GM21360 (cell line): ENCODE measurements at regions not wholly inside any gene's neighbourhood (a gene's known extent, or its start where the extent isn't known, plus 50 kb on each side); places are given as distances from the start of the nearest gene placed in this dataset.
"Not testable (repeated sequence)": the region's sequence is repeated elsewhere in the genome, so short reads cannot be mapped to it uniquely, and the experiment has no call there.

ENCODE experiments used
- ATAC-seq: cut with Tn5 transposase; IDR thresholded peaks from one replicate; pipeline ENCODE4 v1.9.1; 2021; ENCODE audit warnings: mild to moderate bottlenecking, moderate library complexity; ENCODE audit not compliant: unreplicated experiment

DNA sequence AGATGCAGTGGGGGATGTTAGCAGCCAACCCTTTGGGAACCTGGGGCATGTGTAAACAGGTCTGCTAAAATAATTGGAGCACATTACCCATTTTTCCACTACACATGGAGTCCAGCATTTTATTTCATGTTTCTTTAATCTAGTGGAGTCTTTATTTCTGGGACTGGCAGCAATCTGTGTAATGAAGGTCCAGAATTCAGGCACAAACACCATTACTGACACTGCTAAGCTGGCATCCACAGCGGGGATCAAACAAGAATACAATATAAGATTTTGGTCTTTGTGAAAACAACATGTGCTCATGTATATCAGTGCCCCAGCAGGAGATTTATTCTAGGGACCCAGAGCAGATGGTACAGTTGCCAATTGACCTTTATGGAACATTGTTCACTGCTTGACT is 1587.0 kb upstream of the PRR20A start:
- no peak for ATAC-seq

DNA sequence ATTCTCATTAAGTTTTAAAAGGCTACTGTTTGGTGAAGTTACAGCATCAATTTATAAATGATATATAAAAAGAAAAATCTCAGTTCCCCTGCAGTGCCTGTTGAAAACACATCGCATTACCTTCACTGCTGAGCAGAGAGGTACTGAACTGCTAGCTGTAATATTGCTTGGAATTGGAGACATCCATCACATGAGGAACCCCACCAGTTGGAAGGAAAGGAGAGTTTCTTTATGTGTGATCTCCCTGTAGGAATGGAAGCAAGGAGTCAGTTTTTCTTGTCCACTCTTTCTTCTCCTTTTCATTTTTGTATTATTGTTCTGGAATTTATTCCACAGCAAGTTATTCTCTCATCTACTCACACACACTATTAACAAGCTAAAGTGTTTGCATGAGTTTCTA is 1586.0 kb upstream of the PRR20A start:
- ATAC-seq = no peak

DNA sequence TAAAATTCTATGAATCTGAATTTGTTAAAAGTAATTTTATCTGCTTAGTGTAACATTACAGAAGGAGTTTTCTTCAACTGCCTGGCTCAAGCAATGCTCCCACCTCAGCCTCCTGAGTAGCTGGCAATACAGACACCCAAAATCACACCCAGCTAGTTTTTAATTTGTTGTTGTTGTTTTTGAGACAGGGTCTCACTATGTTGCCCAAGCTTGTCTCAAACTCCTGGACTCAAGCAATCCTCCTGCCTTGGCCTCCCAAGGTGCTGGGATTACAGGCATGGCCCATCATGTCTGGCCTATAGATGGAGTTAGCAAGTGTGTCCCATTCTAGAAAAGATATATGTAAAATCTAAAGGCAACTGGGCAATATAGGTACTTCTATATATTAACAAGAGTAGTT is 1580.4 kb upstream of the PRR20A start:
- ATAC-seq = no peak

DNA sequence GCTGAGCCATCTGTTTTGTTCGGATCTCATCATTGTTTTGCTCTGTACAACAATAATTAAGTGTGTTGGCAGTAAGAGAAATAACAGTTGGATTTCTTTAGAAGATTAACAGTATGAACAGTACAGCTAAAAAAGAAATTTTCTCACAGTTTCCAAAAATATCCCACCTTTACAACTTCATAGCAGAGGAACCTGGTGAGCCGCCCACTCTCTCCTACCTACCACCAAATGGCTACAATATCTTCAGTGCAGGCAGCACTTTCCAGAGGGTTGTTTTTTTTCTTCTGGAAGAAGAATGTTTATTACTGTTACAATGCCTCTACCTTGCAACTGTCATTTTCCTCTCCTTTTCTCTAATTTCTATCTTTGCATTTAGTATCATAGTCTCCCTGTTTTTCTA is 1577.5 kb upstream of the PRR20A start:
- ATAC-seq = no peak

DNA sequence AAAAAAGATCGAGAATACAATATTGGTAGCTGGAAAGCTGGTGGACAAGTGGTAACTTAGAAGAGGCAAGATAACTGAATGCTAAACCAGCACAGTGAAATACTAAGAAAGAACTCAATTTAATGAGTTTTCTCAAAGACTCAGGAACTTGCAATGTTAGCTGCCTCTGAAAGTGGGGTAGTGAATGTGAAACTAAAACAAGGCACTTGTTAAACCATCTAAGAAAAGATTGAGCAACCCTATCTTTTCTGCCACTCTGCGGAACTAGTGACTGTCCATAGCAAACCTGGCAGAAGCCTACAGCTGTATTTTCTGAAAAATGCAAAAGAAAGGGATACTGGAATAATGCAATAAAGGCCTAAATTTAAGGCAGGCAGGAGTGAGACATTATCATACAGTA is 1574.4 kb upstream of the PRR20A start:
- no peak for ATAC-seq

DNA sequence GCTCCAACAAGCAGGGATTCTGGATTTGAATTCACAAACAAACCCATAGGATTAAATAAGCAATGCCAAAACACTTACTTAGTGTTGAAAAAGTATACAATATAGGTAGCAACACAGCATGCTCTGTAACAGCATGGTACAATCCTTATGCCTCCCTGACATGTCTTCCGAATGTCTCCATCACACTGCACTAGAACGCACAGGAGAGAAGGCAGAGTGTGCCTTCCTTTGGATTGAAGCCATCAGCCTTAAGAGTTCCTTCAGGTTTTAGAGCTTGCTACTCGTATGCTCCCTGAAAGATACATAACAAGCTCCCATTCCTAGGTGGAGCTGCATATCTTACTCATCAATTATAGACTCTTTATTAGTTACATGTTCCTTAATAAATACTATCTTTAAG is 1573.9 kb upstream of the PRR20A start:
- no peak for ATAC-seq

DNA sequence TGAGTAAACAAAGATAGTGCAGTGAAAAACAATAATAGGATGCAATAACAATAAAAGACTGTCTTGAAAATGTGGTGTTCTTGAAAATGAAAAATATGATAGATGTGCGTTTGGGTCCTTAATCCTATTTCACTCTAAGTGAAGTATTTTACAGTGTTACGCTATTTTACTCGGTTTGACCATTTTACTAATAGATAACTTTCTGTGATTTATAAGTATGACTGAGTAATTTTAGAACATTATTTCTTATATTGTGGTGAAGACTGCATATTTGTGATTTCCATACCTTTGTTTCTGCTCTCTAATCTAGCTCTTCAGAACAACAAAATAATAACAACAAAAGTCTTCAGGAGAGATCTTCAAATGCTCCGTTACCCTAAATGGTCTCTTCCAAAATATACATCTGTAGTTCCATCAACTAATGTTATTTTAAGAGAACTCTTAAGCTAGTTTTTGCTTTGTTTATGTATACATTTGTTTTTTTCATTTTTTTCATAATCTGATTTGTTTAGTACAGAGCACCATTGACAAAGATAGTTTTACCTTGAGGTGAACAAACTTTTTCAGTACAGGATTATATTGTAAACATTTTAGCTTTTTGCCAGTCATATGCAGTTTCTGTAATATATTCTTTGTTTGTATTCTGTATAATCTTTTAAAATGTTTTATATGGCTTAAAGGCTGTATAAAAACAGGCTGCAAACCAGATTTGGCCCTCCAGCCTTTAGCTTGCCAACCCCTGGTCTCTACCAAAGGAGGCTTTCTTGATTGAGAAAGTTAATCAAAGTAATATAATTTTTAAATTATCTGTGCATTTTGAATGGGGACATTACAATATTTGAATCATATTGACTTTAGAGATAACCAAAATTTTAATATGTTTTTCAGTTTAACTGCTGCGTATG is 1572.7 kb upstream of the PRR20A start:
- no peak for ATAC-seq

DNA sequence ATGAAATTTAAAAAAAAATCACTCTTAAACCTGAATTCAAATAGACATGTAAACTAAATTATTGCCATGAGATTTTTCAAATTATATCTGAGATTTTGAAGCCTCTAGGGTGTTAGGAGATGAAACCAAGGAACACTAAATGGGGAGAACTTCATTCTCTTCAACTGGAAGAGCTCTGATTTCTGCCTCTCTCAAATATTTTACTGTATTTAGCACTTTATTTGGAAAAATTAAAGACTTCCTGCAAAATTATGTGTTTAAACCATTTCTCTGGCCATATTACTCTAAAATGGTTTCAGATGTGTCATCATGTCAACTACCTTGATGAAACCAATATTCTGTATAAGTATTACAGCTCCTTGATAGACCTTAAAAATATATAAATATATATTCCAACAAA is 1571.6 kb upstream of the PRR20A start:
- no peak for ATAC-seq

DNA sequence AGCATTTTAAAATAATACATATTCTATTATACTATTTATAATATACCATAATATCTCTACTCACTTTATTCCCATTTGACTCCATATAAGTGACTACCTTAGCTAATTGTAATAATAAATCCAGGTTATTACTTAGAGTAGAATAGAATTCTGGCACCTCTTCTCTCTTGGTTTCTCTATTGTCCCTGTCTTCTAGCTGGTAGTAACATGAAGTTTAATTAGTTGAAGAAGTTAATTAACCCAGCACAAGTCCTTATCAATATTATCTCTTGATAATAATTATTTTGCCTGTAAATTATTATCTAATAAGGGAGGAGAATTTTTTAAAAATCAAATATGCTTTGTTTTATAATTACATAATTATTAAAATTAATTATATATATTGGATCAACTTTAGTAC is 1571.2 kb upstream of the PRR20A start:
- no peak for ATAC-seq

DNA sequence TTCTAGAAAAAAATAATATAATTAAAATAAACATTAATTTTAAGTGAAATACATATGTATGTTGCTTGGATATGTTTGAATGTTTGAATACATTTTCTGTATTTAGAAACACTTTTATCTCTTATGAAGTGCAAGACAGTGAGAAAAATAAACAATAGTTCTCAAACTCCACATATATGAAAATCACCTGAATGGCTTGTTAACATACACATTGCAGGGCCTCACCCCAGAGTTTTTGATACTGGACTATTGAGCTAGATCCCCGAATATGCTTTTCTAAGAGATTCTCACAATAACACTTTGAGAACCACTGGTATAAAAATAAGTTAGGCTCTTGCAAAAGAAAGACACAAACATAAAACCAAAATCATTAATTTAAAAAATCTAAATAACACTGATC is 1570.3 kb upstream of the PRR20A start:
- ATAC-seq = no peak

DNA sequence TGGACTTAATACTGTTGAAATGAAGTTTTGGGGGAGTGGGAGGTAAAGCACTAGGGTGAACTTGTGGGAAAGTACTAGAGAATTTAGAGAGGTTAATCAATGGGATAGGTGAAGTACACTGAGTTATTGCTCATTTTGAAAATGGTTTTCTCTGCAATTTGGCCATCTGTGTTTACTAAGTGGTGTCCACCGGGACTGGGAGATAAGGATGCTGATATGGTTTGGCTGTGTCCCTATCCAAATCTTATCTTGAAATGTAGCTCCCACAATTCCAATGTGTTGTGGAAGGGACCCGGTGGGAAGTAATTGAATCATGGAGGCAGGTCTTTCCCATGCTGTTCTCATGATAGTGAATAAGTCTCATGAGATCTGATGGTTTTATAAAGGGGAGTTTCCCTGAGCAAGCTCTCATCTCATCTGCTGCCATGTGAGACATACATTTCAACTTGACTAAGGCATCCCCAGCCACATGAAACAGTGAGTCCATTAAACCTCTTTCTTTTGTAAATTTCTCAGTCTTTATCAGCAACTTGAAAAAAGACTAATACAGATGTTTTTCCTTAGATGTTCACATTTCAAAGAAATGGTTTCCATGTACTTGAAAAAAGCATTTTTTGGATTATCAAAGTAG is 1569.4 kb upstream of the PRR20A start:
- ATAC-seq = no peak

DNA sequence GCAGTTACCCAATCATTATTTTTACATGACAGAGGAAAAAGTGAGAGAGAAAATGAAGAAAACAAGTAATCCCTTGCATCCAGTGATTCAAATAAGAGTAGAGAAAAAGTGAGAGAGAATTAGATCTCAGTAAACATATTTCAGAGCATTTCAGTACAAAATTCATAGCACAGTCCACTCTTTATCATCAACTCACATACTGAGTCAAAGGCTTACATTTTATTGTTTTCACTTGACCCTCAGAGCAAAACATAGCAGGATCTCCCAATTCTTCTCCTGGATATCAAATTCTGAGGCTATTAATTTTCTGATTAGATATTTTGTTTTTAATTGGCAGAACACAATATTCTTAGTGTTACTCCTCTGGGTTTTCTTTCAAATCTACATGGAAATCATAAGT is 1568.3 kb upstream of the PRR20A start:
- ATAC-seq = no peak

DNA sequence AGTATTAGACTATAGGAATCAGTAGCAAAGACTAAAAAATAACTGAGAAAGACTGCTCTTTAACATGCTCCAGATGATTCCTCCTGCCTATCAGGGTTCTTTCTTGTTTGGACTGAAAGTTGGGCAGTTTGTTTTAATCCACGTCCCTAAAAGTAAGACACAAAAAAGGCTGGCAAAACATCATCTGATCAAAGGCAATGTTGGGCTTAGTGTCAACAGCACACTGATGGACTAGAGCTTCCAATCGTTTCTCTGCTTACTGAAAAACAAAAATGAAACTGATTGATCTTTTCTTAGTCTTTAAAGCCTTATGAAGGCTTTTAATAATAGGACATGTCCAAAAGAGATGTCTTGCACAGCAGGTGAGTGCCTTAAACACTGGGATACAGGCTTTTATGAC is 1567.9 kb upstream of the PRR20A start:
- ATAC-seq = no peak

DNA sequence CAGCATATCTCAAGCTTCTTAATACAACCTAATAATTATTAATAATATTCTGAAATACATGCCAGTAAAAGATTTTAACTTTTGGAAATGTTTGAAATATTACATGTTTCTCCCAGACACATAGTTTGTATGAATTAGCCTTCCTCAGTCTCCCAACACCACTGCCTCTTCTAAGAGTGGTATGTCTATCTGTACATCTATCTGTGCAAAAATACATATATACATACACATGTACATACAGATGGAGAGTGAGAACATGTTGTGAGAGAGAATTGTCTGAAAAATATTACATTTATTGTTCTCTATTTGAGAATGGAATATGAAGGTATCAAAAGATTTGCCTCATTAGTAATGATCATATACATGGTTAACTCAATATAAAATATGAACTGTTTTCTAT is 1567.2 kb upstream of the PRR20A start:
- ATAC-seq = no peak

DNA sequence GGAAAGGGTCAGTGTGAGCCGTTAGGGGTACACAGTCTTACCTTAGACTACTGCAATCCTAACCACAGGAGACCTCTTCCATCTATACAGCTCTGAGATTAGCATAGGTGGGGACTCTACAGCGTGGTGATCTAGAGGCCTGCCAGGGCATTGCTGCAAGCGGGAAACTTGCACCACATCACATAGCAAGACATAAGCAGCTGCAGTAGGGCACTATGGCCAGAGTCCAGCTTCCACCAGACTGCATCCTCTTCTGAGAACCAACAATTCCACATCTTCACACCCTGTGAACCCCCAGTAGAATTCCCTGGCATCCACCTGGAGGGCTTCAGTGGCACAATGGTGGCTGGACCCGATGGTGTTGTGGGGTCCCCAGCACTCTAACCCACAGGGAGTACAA is 1564.3 kb upstream of the PRR20A start:
- no peak for ATAC-seq

DNA sequence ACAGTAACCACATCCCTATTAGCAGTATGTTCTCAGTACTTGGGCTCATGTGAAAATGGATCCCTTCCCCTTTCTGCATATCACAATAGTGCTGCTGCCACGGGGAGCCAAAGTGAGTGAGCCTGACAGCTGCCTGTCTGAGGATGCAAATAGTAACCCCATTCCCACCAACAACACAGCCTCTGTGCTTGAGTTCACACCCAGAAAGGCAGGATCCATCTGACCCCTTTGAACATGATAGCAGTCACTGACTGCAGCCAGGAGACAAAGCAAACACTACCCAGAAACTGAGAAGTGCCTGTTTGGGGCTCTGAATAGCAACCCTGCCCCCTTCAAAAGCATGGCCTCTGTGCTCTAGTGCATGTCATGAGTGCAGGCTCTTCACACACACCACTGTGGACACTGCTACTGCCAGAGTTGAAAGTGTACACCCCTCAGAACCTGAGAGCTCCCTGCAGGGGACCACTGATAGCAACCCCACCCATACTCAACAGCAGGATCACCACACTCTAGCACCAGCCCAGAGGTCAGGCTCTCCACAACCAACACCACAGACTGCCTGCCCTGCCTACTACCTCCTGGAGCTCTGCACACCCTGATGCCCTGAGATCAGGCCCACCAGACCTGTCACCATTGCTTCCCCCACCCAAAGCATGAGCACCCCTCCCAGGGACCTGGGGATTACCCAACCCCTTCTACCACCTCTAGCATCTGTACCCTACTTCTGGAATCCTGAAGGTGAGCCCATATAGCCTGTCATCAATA is 1563.5 kb upstream of the PRR20A start:
- ATAC-seq = no peak

DNA sequence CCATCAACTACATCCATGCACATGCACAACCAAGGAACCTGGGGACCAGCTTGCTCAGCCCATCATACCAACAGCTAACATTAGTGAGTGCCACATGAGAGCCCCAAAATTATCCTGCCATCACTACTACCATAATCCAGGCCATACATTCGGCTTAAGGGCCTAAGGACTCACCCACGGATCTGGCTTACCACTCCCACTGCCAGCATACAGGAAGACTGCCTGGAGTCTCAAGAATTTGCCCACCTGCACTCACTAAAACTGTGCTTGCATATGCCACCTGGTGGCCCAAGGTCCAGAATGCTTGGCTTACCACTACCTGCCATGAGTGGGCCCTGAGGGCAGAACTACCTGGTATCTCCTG is 1562.9 kb upstream of the PRR20A start:
- no peak for ATAC-seq

DNA sequence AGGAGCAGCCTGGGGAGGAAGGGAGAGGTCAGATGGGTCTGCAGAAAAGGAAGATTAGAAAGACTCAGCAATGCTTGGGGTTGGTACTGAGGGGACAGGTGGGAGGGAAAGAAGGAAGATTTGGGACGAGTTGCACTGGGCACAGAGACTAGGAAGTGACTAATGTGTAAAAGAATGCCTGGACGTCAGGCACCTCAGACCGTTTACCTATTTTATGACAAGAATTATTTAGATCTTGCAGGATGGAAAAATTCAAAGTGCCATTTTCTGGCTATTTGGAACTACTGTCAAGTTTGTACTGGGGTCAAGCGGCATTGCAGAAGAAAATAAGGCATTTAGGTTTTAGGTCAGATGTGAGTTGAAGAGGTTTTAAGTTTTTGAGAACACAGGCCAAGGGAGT is 1558.4 kb upstream of the PRR20A start:
- not testable (repeated sequence) for ATAC-seq

DNA sequence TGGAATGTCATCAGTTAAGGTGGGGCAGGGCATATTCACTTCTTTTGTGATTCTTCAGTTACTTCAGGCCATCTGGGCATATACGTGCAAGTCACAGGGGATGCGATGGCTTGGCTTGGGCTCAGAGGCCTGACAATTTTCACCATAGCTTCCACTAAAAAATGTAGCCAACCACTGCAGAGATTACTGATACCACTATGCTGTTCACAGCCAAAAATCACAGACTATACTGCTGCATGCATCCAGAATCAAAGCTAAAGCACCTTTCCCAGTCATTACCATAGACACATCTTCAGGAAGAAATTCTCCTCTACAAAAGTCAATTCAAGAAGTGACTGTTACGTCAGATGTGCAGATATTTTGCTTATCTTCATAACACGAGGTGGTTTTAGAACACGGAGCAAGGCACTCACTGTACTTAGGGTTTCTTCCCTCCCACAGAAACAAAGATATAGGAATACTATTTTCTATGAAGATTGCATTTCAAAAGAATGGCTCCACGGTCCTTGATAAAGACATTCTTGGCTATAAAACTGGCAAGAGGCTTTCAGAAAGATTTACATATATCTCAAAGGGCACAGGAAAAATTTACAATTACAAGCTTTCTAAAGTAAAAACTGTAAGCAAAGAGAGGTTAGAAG is 1556.6 kb upstream of the PRR20A start:
- no peak for ATAC-seq

DNA sequence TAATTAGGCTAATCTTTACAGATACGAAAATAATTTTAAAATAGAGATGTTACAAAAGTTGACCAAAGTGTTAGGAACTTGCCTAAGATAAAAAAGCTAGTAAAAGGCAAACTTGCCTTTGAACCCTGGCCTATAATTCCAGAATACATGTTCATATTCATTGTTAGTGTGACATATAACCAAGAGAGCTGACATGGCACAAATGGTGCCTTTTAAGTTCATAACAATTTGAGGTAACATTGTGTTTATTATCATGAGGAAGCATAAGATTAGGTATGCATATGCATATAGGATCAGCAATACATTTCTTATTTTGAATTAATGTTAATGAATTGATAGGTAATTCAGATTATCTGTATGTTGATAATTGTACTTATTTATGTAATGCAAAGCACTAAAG is 1537.9 kb upstream of the PRR20A start:
- no peak for ATAC-seq

DNA sequence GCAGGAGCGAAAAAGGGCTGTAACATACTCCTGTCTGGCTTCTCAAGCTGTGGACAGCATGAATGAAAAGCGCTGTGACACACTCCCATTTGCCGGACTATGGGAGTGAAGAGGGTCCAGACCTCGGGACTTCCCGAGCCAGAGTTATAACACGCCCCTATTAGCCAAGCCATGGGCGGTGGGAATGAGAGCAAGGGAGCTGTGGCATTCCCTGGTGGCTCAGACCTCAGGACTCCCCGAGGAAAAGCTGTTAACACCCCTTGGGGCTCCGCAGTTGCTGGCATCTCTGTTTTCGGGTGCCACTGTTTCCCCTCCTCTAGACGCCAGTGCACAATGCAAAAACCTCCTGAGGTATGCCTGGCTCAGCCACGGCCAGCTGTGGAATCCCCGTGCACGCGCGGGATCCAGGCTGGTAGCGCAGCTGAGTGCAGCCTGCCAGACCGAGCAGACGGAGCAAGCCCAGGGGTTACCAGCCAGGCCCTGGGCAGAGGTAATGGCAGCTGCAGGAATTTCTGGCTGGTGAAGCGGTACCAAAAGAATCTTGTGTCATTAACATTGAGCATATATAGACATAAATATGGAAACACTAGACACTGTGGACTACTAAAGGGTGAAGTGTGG is 1534.6 kb upstream of the PRR20A start:
- ATAC-seq = no peak
